GM18873 (cell line): ENCODE measurements at regions not wholly inside any gene's neighbourhood (a gene's known extent, or its start where the extent isn't known, plus 50 kb on each side); places are given as distances from the start of the nearest gene placed in this dataset.
"Not testable (repeated sequence)": the region's sequence is repeated elsewhere in the genome, so short reads cannot be mapped to it uniquely, and the experiment has no call there.

ENCODE experiments used
- ATAC-seq: cut with Tn5 transposase; IDR thresholded peaks from one replicate; pipeline ENCODE4 v1.9.1; 2021; ENCODE audit warnings: mild to moderate bottlenecking, moderate library complexity, moderate number of reproducible peaks; ENCODE audit not compliant: unreplicated experiment, low FRiP score

DNA sequence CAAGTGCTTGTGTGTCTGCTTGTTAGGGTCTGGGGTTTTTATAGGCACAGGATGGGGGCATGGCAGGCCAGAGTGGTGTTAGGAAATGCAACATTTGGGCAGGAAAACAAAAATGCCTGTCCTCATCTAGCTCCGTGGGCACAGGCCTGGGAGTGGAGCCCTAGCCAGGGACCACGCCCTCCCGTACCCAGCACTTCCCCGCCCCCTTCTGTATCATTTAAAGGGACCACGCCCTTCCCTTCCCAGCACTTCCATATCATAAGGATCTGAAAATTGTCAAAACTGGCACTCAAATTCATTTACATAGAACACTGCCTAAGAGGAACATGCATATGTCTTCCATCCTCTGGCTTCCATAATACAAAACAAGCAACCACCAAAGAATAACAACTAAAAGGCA lies 185.8 kb downstream of the B3GLCT start:
- no peak for ATAC-seq

DNA sequence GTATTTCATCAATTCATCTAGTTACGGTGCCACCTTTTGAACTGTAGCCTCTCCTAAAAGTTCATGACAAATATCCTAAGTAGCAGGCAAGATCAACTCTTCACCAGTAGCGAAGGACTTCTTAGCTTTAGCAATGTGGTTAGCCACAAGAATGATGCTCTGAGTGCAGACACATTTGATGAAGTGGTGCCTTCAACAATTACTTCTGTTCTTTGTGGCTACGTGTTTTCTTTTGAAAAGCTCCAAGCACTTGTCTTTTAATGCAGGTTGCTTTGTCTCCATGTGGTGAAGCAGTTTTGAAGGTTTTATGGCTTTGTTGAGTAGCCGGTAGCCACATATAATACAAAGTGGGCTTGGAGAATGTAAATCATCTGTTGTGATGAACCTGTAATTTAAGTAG lies 194.7 kb downstream of the B3GLCT start:
- ATAC-seq = no peak

DNA sequence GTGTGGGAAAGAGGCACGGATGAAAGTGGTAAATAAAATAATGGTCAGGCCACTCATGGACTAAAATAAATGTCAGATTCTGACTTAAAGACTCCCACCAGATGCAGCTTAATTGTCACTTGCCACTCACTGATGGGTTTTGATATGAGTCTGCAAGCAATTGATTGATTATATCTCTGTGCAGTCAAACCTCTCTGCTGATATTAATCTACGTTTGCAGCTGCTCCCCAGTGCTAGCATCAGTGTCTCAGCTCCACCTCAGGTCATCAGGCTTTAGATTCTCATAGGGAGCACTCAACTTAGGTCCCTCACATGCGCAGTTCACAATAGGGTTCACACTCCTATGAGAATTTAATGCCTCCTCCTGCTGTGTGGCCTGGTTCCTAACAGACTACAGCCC lies 195.3 kb downstream of the B3GLCT start:
- ATAC-seq = no peak

DNA sequence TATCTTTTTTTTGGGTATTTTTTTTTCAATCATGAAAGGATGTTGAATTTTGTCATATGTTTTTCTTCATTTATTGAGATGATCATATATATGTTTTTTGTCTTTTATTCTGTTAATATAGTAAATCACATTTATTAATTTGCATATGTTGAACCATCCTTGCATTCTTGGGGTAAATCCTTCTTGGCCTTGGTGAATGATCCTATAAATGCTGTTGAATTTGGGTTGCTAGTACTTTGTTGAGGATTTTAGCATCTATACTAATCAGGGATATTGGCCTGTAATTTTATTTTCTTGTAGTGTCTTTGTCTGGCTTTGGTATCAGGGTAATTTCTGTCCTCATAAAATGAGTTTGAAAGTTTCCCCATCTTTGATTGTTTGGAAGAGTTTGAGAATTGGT lies 199.9 kb downstream of the B3GLCT start:
- ATAC-seq = no peak

DNA sequence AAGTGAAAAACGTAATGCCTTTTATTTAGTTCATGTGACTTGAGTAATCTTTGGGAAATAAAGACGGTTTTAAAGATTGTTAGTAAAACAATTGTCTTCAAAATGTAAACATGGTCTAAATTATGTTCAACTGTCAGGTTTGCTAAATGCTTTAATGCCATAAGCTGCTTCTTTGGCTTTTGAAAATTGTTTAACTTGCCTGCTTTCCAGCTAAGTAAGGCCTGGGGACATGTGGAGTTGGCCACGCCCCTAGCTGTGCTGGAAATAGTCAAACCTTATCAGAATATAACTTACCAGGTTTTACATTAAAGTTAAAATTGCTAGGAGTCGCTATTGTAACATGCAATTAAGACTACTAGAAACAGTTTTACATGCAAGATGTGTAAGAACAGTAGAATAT lies 203.9 kb downstream of the B3GLCT start:
- ATAC-seq = not testable (repeated sequence)

DNA sequence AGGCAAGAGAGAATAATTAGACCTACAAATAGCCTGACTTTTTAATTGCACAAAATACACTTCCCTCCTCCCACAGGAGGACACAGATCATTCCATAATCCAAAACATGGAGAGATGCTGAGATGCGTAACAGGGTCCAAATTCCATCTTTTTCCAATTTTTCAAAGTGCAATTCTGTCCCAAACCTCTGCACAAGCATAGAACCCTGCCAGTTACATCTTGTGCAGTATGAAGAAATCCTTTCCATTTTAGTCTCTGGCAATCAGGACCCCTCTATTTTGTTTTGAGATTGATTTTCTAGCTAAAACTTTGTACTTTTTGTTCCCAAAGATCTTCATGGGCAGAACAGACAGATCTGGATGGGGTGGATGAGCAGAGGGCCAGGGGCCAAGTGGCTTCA lies 209.2 kb downstream of the B3GLCT start:
- ATAC-seq = no peak

DNA sequence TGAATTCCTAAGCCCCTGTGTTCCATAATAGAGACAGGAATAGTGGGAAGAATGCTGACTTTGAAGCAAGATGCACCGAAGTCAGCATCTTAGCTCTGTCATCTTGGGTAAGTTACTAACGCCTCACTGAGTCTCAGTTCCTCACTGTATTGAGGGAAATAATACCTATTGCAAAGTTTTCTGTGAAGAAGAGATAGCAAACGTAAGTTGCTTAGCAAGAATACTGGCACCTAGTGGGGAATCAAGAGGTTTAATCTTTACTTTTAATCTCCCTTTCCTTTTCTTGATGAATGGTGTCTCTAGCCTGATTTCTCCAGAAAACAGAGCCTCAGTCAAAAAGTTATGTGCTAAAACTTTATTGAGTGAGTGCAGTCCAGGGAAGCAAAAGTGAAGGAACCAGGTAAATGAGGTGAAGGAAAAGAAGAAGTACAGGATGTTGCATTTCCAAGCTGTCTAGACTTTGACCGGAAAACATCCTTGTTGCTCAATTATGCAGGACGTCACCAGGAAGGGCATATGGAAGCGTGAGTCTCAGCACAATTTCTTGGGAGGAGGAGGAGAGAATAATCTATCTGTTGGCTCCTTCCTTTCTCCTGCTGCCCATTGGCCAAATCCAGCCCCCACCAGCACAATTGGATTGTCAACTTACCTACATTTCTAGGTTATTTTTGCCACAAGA lies 210.0 kb downstream of the B3GLCT start:
- no peak for ATAC-seq

DNA sequence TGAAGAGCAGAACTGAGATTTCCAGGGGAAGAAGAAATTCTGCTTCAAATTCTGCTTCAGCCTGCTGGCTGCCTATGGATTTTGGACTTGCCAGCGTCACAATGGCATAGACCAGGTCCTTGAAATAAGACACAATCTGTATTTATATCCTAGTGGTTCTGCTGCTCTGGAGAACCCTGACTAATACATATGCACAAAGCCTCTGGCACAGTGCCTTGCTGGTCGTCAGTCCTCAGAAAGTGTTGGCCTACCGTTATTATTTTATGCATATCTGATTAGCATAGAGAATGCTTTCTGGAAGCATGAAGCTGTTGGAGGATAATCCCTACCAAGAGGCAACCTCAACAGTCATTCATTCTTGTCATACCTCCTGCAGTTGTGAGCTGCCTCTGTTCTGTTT lies 213.7 kb downstream of the B3GLCT start:
- ATAC-seq = no peak

DNA sequence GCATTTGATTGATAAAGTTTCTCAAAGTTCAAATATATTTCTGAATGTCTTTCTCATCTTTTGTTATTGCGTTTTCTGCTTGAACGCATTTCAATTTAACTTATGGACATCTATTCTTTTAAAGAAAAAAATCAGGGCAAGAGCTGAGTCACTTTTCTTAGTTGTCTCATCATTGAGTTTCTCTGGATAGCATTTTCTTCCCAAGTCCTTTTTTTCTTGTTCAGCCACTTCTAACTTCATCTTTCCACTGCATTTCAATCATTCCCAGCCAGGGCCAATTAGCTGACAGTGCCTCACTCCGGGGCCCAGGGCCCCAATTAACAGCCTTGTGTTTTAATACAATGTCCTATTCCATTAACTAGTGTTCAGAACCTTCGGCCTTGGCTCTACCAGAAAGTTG lies 216.3 kb downstream of the B3GLCT start:
- ATAC-seq = no peak

DNA sequence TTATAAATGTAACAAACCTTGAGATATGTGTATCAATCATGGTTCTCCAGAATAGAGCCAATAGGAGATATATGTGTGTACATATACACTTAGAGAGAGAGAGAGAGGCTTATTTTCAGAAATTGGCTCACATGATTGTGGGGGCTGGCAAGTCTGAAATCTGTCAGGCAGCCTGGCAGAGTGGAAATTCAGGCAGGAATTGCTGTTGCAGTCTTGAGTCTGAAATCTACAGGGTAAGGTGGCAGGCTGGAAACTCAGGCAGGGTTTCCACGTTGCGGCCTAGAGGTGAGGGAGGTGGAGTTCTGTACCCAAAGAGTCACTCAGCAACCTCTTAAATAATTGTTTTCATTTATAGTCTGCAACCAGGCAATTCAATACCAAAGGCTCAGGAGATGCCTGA lies 218.4 kb downstream of the B3GLCT start:
- ATAC-seq = no peak

DNA sequence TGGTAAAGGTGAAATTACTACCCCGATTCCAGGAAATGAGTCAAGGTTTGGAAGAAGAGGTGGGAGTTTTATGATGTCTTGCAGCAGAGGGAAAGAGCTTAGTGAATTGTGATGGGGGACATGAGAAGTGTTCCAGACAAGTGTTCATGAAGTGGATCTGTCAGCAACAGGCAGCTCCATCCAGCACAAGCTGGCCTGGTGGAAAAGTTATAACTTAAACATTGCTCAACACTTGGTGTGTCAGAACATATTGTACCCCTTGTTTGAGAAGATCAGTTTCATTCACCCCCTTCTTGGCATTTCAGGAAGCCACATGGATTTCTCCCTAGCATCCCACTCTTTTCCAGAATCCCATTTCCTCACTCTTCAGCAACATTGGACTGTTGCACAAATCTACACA lies 222.0 kb downstream of the B3GLCT start:
- no peak for ATAC-seq

DNA sequence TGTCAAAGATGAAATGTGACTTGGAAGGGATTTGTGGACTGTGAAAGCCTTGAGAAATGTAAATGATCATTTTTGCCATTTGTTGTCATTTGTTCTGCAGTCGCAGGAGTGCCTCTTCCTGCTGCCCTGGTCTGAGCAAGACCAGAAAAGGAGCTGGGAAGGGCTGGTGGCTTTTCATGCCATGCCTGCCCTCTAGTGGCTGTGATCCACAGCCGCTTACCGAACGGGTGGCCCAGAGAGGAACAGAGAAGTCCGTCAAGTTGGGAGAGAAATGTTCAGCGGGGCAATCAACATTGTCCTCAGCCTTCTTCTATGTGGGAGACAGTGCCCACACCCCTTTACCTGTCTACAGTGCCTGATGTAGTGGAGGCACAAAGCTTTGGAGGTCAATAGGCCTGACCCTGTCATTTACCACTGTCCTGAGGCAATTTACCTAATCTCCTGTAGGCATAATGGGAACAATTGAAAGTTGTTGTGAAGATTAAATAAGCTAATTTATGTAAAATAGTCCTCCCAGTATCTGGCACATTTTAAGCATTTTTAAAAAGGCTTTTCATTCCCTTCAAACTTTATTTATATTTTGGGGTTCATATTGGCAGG lies 224.5 kb downstream of the B3GLCT start:
- ATAC-seq = peak; percentile 88

DNA sequence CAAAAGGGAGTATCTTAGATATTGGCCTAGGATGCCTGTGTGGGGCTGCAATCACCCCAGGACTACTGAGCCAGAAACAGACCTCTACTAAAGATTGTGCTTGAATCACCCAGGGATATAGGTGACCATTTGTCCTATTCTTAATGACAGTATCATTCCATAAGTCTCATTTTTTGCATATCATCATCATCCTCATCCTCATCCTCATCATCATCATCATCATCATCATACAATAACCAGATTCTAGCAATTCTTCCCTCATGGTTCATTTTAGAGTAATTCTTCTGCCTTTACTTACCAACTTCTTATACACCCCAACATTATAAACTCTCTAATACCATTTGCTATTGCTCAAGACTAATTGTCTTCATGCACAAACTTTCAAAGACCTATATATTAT lies 226.6 kb downstream of the B3GLCT start:
- no peak for ATAC-seq

DNA sequence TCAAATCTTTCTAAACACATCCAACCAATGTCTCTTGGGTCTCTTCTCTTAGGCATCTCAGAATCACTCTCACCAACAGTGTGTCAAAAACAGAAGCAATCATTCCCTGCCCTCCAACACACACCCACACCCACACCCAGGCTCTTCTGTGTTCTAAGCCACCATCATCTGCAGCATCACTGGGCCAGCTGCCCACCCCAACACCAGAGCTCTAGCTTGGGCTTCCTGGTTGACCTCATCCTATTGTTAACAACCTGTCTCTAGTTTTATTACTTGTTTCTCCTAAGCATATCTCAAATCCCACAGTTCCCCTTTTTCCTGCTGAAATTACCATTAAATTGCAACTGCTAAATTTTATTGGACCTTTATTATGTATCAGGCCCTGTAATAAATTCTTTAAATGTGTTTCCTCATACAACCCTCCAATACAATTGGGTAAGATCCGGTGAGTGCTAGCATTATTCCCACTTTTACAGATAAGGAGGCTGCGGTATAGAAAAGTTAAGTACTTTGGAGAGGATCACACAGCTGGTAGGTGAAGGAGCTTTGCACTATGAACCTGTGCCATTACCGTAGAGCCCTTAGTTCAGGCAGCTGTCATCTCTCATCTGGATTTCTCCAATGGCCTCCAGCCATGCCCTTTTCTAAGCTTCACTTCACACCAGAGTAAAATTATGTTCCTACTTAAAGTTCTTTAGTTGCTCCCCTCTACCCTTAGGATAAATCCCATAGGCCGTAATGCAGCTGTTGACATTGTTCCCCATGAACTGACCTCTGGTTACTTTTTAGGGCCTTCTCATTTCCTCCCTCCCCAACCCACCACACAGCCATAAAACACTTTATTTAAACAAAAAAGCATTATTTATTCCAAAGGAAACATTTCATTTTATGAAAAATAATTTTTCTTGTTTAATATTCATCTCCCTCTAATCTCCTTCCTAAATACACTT lies 227.7 kb downstream of the B3GLCT start:
- ATAC-seq = no peak

DNA sequence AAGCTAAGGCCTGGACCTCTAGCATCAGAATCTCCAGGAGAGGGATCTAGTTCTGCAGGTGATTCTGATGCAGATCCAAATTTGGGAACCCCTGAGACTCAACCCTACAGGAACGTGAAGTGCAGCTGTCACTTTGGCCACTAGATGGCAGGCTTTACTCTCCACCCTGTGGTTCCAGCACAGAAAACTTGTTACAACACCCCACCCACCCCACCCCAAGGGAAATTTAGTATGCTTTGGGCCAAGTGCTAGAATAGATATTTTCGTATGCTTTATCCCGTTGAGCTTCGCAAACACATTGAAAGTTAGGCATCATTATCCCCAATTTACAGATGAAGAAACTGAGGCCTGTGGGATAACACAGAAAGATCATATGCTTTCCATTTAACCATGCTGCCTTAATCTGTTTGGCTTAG lies 232.0 kb downstream of the B3GLCT start:
- ATAC-seq = no peak

DNA sequence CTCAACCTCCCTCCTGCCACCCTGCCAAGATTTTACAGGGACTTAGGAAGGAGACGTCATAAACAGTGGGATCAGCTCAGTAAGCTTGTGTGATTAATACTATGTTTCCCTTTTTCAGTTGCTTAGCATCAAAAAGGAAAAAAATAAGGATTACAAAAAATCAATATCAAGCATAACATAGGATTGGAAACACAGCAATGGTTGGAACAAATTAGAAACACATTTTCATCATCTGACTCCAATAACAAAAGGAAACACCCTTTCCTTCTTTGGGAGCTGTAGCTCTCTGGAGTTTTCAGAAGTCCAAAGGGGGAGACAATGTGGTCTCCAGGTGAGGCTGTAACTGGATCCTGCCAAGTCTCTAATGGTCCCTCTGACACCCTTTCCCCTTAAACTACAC lies 233.4 kb downstream of the B3GLCT start:
- ATAC-seq = no peak

DNA sequence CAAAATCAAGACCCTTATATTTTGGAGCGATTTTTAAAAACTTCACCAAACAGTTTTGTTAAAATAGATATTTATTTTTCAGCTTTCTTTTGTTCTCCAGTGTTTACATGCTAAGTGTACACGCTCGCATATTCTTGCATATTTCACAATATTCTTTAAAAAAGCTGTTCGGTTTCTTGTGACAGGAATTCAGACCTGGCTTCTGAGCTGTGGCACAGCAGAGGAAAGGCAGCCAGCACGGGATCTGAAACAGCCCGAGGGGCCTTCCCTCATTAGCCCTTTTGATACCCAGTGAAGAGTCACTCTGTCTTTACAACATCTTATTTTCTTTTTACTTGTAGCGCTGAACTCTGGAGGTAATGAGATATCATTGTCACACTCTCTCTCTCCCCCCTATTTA lies 234.0 kb downstream of the B3GLCT start:
- no peak for ATAC-seq

DNA sequence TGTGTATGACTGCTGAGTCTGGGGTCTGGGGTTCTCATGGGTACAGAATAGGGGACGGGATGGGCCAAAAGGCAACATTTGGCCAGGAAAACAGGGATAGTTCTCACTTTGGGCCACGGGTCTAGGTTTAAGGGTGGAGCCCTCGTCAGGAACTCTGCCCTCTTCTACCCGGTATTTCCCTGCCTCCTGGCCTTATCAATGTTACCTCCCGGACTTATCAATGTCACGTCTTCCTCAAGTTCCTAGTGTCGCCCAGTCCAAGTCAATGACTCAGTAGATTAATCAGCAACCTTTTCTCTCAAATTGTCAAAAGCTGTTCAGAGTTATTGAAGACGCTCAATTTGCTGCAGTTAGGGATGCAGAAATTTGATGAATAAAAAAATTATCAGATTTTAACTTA lies 234.8 kb downstream of the B3GLCT start:
- ATAC-seq = no peak

DNA sequence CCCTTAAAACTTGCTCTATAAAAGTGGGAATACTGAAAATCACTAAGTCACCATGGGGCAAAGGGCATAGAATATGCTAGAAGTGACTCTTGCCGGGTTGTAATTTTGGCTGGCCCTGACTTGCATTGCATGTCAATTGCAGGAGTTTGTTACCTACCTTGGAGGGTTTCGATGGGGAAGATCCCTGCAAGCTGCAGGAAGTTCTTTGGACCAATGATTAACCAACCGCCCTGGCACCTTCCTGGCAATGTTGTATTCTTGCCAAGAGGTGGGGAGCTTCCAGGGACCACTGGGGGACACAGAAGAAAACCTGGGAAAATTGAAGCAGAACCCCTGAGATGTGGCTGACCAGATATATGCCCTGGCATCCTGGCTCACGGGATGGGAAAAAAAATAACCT lies 235.8 kb downstream of the B3GLCT start:
- no peak for ATAC-seq

DNA sequence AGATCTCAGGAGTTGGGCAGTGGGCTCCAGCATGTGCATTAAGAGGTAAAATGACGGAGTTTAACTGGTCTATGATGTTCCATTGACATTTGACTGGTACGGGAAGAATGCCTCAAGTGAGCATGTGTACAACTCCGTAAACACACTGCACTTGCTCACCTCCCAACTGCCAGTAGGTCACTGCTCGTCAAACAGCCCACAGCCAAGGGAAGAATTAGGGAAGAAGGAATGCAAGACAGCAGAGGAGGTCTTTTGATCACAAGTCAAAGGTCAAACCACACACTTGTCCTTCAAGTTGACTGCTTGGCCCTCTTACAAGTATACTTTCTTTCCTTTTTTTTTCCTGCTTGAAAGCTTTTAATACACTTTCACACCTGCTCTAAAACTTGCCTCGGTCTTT lies 236.7 kb downstream of the B3GLCT start:
- no peak for ATAC-seq

DNA sequence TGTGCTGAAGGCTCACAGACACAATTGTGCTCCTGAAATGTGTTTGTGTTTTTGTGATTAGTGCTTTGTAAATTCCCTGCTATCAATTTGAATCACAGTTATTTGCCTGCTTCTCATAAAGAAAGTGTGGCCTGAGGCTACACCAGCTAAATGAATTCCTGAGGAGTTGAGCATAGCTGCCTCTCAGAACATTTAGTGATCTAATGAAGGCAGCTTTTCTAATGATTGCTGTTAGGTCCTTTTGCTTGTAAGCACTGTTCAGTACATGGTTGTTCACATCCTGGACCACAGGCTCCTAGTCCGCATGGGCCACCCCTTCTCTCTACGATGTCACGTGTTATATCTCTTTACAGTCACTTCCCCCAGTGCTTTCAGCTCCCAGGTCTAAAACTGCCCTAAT lies 238.2 kb downstream of the B3GLCT start:
- ATAC-seq = no peak

DNA sequence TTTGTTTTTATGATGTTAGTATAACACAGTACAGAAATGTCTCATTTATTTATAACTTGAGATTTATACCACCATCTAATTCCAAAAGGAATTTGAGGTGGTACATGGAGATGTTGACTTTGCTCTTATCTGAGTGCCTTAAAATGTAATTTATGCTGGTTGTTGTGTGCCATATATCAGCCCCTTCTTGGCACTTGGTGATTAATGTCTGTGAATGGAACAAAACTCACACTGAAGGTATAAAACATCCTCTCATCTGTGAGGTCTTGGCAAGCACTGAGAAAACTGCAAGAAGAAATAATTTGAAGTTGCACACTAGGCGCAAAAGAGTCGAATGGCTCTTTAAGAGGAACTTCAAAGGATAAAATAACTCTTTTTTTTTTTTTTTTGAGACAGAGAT lies 240.4 kb downstream of the B3GLCT start:
- ATAC-seq = no peak
